ENCODE measurements at regions not wholly inside any gene's neighbourhood (a gene's known extent, or its start where the extent isn't known, plus 50 kb on each side); places are given as distances from the start of the nearest gene placed in this dataset.

GRCh38 chr20:60851826-60852704 is 400.0 kb upstream of the CDH4 start:
- DNase-seq (ENCODE audit: low read depth) = no peak

GRCh38 chr20:60857708-60858107 is 394.4 kb upstream of the CDH4 start:
- DNase-seq (ENCODE audit: low read depth) = peak; percentile 82

- DNase-seq (ENCODE audit: low read depth) = peak; percentile 15
Measured at GRCh38 chr20:60862601-60863000, 389.5 kb upstream of the CDH4 start.

- no peak for DNase-seq (ENCODE audit: low read depth)
Measured at GRCh38 chr20:60863548-60863947, 388.5 kb upstream of the CDH4 start.

DNA sequence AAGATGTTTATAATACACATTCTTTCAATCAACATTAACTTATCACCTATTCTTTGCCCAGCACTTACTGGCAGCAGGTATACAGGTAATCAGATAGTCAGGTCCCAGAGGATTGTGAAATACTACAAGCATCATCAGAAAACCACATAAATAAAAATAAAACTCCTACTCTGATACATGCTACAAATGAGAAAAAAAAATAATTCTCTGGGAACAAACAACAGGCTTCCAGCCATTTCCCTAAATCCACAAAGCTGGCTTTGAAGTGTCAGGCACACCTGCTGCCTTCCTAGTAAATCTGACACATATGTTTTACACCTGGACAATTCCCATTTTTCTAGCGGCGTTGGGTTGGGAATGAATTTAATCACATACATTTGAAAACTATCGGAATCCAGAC is 384.5 kb upstream of the CDH4 start:
- no peak for DNase-seq (ENCODE audit: low read depth)

DNA sequence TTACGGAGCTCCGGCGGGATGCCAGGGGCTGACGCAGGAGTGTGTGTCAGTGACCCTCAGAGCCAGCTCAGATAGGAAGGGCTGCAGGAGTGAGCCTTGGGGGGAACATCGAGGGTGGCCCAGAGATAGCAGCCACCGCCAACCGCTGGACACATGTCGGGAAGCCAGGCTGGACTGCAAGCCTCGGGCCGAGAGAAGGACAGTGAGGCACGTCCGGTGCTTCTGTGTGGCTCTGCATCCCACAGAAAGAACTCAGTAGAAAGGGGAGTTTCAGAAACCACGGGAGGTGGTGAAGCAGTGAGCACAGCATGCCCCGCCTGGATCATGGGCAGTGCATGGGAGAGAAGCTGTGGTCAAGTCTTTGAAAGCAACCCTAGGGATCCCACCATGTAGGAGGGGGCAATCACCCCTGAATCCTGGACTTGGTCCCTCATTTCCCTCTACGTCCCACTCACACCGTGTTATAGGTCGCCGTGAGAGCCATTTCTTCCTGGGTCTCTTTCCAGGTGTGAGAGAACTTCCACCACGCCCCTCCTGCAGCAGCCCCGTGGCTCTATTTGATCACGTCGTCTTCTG is 383.7 kb upstream of the CDH4 start:
- DNase-seq (ENCODE audit: low read depth) = no peak

- no peak for DNase-seq (ENCODE audit: low read depth)
Measured at GRCh38 chr20:60869087-60869486, 383.0 kb upstream of the CDH4 start.

DNA sequence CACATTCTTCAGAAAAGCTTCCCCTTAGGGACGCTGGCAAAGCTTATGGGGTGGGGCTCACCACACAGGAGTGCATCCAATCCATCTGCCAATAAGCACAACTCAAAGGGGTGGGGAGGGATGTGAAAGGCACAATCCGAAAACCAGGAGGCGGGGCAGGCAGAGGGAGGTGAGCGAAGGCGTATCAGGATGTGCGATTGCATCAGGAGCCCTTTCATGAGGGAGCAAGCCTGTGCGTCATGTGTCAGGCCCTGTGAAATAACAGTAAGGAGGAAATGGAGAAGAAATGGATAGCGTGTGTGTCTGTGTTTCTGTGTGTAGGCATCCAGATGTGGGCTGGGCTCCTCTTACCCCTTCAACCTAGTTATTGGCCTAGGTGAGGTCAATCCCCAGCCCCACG is 382.4 kb upstream of the CDH4 start:
- DNase-seq (ENCODE audit: low read depth) = no peak

GRCh38 chr20:60870040-60870439 is 382.0 kb upstream of the CDH4 start:
- no peak for DNase-seq (ENCODE audit: low read depth)

DNA sequence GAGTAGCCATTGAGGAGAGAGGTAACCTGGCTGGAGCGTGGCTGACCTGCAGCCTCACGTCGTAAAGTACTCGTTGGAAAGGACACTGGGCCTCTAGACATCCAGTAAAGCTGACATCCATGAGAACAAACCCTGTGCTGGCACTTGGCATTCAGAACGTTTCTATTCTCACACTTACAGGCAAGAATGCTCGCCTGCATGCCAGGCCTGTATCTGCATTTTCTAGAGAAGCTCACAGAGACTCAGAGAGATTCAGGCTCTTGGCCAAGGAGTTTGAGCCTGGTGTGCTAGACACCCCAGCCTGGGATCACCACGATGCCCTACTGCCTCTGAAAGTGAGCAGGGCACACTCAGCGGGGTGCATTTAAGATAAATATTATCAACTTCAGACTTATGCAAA is 379.8 kb upstream of the CDH4 start:
- DNase-seq (ENCODE audit: low read depth) = no peak

DNA sequence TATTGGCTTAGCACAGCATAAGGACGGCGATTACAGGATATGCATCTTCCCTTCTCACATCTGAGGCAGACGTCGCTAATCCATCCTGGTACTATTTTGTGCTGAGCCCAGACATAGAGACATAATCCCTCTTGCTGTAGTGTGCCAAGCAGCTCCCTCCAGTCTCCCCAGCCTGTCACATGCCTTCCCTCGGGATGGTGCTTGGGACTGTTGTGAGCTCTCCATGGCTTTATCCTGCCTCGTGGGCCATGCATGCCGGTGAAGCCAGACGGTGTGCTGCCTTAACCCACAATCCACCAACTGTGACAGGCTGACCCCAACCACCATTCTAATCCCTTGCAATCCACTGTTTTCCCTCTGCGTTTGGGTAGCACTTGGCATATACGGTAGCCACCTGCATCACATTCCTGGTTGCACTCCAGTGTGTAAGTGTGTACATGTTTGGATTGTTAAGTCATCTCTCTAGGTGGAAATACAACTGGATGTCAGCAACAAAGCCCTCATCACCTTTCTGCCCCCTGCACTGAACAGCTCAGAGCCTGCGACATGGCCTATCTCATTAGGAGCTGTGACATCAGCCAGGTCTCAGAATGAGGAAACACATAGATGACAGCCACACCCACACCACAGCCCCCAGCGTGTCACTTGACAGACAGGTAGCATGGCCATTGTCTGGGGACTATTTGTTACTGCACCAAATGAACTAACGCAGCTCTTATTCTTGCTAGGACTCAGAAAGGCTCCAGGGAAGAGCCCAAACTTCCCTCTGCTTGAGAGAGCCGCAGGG is 374.8 kb upstream of the CDH4 start:
- DNase-seq (ENCODE audit: low read depth) = no peak

- no peak for DNase-seq (ENCODE audit: low read depth)
Measured at GRCh38 chr20:60882836-60883235, 369.2 kb upstream of the CDH4 start.

GRCh38 chr20:60883496-60883895 is 368.6 kb upstream of the CDH4 start:
- DNase-seq (ENCODE audit: low read depth) = no peak

GRCh38 chr20:60884277-60884676 is 367.8 kb upstream of the CDH4 start:
- no peak for DNase-seq (ENCODE audit: low read depth)

DNA sequence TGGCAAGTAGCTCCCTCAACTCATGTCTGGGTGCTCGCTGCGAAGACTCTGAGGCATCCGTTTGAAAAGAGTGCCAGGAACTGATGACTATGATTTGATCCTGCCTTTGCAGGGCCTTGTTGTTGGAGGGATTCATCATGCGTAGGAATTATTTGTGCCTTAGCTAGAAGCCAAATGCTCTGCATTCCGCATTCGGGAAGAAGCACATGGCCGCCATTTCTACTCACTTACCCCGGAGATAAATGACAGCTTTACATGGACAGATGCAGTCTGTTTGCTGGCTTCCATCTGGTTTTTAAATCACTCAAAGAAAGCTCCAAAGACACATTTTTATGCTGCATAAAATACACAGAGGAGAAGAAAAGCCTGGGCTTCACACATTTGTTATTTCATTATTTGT is 363.3 kb upstream of the CDH4 start:
- DNase-seq (ENCODE audit: low read depth) = no peak

- no peak for DNase-seq (ENCODE audit: low read depth)
Measured at GRCh38 chr20:60892095-60892813, 359.8 kb upstream of the CDH4 start.

- DNase-seq (ENCODE audit: low read depth) = no peak
Measured at GRCh38 chr20:60894091-60894490, 358.0 kb upstream of the CDH4 start.

GRCh38 chr20:60895363-60896079 is 356.5 kb upstream of the CDH4 start:
- no peak for DNase-seq (ENCODE audit: low read depth)

DNA sequence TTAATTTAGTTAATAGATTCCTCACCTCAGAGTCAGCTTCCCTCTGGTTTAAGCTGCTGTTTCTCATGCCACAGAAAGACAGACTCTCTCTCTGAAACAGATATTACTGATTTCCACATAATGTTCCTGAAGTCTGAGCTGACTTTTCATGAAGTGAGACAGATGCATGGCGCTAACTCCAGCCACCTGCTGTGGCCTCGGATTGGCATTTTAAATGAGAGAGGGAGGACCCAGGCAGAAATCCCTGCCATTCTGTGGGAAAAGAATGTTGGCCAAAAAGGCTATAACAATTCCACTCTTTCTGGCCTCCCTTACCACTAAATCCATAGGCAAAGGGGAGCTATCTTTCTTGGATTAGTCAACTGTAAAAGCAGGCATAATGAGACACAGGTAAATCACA is 354.1 kb upstream of the CDH4 start:
- DNase-seq (ENCODE audit: low read depth) = no peak

- no peak for DNase-seq (ENCODE audit: low read depth)
Measured at GRCh38 chr20:60899320-60899719, 352.7 kb upstream of the CDH4 start.

DNA sequence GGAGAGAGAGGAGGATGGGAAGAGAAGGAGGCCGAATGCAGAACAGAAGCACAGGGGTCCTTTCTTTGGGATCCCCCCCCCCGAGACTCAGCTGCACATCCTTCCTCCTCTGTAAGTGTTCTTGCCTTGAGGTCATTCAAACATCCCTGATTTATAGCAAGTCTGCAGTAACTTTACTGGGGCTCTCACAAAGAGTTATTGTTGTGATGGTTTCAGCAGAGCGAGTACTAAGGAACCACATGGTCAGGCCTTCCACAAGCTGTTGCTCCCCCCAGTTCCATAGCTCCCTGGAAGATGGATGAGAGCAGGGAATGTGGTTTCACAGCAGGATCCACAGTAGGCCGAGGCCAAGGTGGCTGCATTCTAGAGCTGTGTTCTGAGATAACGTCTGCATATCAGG is 351.4 kb upstream of the CDH4 start:
- DNase-seq (ENCODE audit: low read depth) = no peak

DNA sequence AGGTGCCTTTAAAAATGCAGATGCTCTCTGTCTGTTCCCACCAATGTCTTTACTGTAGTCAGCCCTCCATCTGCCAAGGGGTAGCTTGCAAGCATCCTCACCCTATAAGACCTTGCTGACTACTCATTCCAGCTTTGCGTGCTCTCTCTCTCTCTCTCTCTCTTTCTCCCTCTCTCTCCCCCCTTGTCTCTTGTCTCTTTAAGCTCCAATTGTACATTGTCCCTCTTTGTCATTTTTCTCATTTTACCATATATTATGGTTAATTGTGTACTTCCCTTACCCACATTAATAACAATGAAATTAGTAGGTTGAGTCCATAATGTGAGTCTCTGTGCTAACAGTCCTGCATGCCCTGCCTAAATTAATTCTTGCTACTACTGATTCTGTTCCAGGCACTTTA is 350.2 kb upstream of the CDH4 start:
- DNase-seq (ENCODE audit: low read depth) = no peak

All from HS-5 (cell line).